ENCODE measurements at regions not wholly inside any gene's neighbourhood (a gene's known extent, or its start where the extent isn't known, plus 50 kb on each side); places are given as distances from the start of the nearest gene placed in this dataset.

DNA sequence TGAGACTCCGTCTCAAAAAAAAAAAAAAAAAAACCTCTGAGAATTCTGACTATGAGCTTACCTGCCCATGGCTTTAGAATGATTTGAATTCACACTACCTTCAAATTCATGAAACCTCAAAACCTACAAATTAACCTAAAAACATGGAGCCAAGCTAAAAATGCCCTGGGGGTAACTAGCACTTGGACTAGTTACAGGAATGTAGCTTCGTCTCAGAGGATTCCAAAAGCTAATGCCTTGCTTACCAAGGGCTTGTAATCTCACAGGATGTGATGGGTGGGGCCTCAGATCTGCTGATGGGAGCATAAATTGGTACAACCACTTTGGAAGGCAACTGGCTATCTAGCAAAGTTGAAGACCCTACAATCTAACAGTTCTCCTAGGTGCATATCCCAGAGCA lies 79.4 kb upstream of the SPRY1 start:
- DNase-seq (no peak), ATAC-seq (no peak)
- Histone ChIP-seq H3K9me3 (peaks cover 0 to 22% (median 10%) of the 10 kb centered on the region in 12 donors), H3K36me3 (peaks cover 0 to 4% (median 0%) of the 10 kb centered on the region in 9 donors), H3K27me3 (no peaks in the 10 kb centered on the region), H3K4me1 (no peaks in the 10 kb centered on the region), H3K27ac (no peak overlapping the region), H3K4me3 (no peak overlapping the region)
- TF ChIP-seq, protein P1, sequence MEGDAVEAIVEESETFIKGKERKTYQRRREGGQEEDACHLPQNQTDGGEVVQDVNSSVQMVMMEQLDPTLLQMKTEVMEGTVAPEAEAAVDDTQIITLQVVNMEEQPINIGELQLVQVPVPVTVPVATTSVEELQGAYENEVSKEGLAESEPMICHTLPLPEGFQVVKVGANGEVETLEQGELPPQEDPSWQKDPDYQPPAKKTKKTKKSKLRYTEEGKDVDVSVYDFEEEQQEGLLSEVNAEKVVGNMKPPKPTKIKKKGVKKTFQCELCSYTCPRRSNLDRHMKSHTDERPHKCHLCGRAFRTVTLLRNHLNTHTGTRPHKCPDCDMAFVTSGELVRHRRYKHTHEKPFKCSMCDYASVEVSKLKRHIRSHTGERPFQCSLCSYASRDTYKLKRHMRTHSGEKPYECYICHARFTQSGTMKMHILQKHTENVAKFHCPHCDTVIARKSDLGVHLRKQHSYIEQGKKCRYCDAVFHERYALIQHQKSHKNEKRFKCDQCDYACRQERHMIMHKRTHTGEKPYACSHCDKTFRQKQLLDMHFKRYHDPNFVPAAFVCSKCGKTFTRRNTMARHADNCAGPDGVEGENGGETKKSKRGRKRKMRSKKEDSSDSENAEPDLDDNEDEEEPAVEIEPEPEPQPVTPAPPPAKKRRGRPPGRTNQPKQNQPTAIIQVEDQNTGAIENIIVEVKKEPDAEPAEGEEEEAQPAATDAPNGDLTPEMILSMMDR (IDR thresholded peaks at IDR 0.05) = no peak
- TF ChIP-seq POLR2A (IDR thresholded peaks at IDR 0.05) = no peak
- 89 to 99% (median 95%) methylated on average over 2 of the region's 2 CpGs for WGBS, 4 donors
- intact Hi-C loops (cut with DNase I) = no loop called here

DNA sequence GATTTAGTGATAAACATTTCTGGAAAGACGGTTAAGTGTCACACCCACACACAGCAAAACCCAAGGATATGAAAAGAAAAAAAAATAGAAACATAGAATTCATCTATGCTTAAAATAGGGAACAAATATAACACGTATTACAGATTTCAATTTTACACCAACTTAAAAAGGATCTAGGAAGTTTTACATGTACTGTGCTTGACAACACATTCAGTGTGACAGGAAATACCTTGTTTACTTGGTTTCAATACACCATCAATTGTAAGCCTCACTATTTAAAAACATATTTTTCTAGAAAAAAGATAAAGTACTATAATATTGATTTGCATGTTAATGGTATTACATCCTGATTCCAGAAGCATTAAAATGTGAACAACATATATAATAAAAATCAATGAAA lies 77.0 kb upstream of the SPRY1 start:
- ATAC-seq = no peak

DNA sequence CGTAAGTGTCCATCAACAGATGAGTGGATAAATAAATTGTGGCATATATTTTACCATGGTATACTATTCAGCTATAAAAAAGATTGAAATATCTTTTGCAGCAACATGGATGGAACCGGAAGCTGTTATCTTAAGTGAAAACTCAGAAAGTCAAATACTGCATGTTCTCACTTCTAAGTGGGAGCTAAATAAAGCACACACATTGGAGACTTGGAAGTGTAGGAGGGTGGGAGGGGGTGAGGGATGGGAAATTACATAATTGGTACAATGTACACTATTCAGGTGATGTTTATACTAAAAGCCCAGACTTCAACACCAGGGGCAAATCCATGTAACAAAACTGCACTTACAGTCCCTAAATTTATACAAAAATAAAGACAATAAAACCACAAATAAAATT lies 72.6 kb upstream of the SPRY1 start:
- Histone ChIP-seq H3K4me3 (no peak overlapping the region), H3K36me3 (no peaks in the 10 kb centered on the region), H3K4me1 (peaks cover 0 to 6% (median 0%) of the 10 kb centered on the region in 12 donors), H3K27me3 (no peaks in the 10 kb centered on the region), H3K27ac (no peak overlapping the region), H3K9me3 (peaks cover 0 to 32% (median 14%) of the 10 kb centered on the region in 12 donors)
- DNase-seq = no peak
- TF ChIP-seq, protein P1 (IDR thresholded peaks at IDR 0.05) = no peak
- intact Hi-C loops (cut with DNase I) = no loop called here
- 61 to 70% (median 64%) methylated on average over 2 of the region's 2 CpGs for WGBS, 4 donors
- ATAC-seq = peak in 2 of 4 donors; percentile 46 to 51

More for the DNA sequence above, 77.0 kb upstream of the SPRY1 start:
- no peak overlapping the region for H3K27ac ChIP-seq
- H3K4me1 ChIP-seq = no peaks in the 10 kb centered on the region
- no peak for TF ChIP-seq POLR2A (IDR thresholded peaks at IDR 0.05)
- TF ChIP-seq, protein P1 (IDR thresholded peaks at IDR 0.05) = no peak
- intact Hi-C loops (cut with DNase I) = no loop called here
- no peak overlapping the region for H3K4me3 ChIP-seq
- H3K36me3 ChIP-seq = peaks cover 0 to 3% (median 0%) of the 10 kb centered on the region in 9 donors
- H3K27me3 ChIP-seq = no peaks in the 10 kb centered on the region
- DNase-seq = no peak
- WGBS, 4 donors = 63 to 81% (median 79%) methylated on average over 2 of the region's 2 CpGs
- peaks cover 0 to 32% (median 14%) of the 10 kb centered on the region in 12 donors for H3K9me3 ChIP-seq

DNA sequence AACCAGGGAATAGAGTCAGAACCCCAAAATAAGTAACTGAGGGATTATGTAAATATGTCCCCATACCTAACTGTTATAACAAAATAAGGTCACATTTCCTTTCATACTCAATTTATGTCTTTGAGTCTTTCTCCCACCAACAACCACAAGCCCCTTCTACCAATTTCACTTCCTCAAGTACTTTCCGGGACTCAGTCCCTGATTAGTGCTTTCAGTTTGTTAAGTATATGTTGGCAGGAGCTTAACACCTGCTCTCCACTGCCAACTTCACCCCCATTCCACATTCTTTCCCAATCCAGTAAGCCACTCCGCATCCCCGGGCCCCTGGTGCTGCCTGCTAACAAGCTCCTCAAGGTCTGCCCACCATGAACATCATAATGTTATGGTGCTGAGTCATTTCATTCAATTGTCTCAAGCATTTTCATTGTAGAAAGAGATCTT lies 71.3 kb upstream of the SPRY1 start:
- no peak overlapping the region for H3K27ac ChIP-seq
- no peaks in the 10 kb centered on the region for H3K36me3 ChIP-seq
- WGBS, 4 donors = 52 to 66% (median 54%) methylated on average over 3 of the region's 3 CpGs
- no peak for ATAC-seq
- H3K27me3 ChIP-seq = no peaks in the 10 kb centered on the region
- peaks cover 0 to 40% (median 19%) of the 10 kb centered on the region in 12 donors for H3K9me3 ChIP-seq
- intact Hi-C loops (cut with DNase I) = no loop called here
- H3K4me1 ChIP-seq = peaks cover 0 to 6% (median 0%) of the 10 kb centered on the region in 12 donors
- TF ChIP-seq POLR2A (IDR thresholded peaks at IDR 0.05) = no peak
- TF ChIP-seq, protein P1 (IDR thresholded peaks at IDR 0.05) = no peak
- no peak overlapping the region for H3K4me3 ChIP-seq
- DNase-seq = no peak

Measured in heart left ventricle (tissue), 16 donors.